CD4-positive, alpha-beta T cell (primary cell): ENCODE measurements at regions not wholly inside any gene's neighbourhood (a gene's known extent, or its start where the extent isn't known, plus 50 kb on each side); places are given as distances from the start of the nearest gene placed in this dataset.

ENCODE experiments used
- ATAC-seq: fragments of 200-7000 bp; cut with Tn5 transposase; one replicate; pipeline ENCODE4 v1.10.0; 2022; ENCODE audit warnings: mild to moderate bottlenecking; ENCODE audit not compliant: poor library complexity
- CTCF ChIA-PET: fragments of 350-600 bp; sonication (Branson Sonifier 250); formaldehyde crosslinking; loops from one replicate; lab custom pipeline; 2021; ENCODE audit warnings: antibody characterized with exemption, inconsistent platforms; lab: Charles Lee
- POLR2A ChIA-PET: fragments of 350-600 bp; sonication (Branson Sonifier 250); formaldehyde crosslinking; loops from one replicate; lab custom pipeline; 2021; ENCODE audit warnings: antibody characterized with exemption, inconsistent platforms; lab: Charles Lee
- DNase-seq, 14 experiments: peaks; one replicate each; pipeline ENCODE4 v3.0.0-alpha.2; 2013 to 2020; ENCODE audit warnings: mixed read lengths in 2 of 14
- H3K27ac ChIP-seq, 2 donors: one replicate each; pipeline versions ENCODE4 v1.5.1 to v1.7.0; 2013; ENCODE audit warnings: low read length in 2 of 2, low read depth in 1 of 2, mild to moderate bottlenecking in 1 of 2
- H3K27me3 ChIP-seq, 2 experiments: 1 replicate in 1 of 2; 2 replicates in 1 of 2; pipeline versions ENCODE4 v1.6.1 to v1.7.0; 2013; ENCODE audit warnings: low read length in 2 of 2, control low read depth in 1 of 2, mild to moderate bottlenecking in 1 of 2, moderate library complexity in 1 of 2; ENCODE audit not compliant: insufficient read depth in 2 of 2, control insufficient read depth in 1 of 2
- H3K36me3 ChIP-seq: one replicate; pipeline ENCODE4 v1.6.1; 2013; ENCODE audit warnings: low read length, control low read depth; ENCODE audit not compliant: insufficient read depth
- H3K4me1 ChIP-seq: one replicate; pipeline ENCODE4 v1.6.1; 2013; ENCODE audit warnings: low read length, control low read depth; ENCODE audit not compliant: insufficient read depth
- H3K4me3 ChIP-seq: one replicate; pipeline ENCODE4 v1.5.1; 2013; ENCODE audit warnings: mild to moderate bottlenecking, low read length, moderate library complexity
- H3K9me3 ChIP-seq, 2 experiments: 1 replicate in 1 of 2; 2 replicates in 1 of 2; pipeline versions ENCODE4 v1.6.1 to v1.7.0; 2013; ENCODE audit warnings: low read length in 2 of 2, mild to moderate bottlenecking in 2 of 2, control low read depth in 1 of 2, moderate library complexity in 1 of 2; ENCODE audit not compliant: control insufficient read depth in 1 of 2, insufficient read depth in 1 of 2
- H3K27ac Mint-ChIP-seq: one replicate; pipeline ENCODE4 v1.8.0; 2020; ENCODE audit warnings: mixed read lengths
- H3K27me3 Mint-ChIP-seq: one replicate; pipeline ENCODE4 v1.8.0; 2021; ENCODE audit warnings: mixed read lengths
- H3K36me3 Mint-ChIP-seq: one replicate; pipeline ENCODE4 v1.8.0; 2021; ENCODE audit warnings: low read depth, mixed read lengths
- H3K4me1 Mint-ChIP-seq: one replicate; pipeline ENCODE4 v1.8.0; 2021; ENCODE audit warnings: low read depth, mixed read lengths
- H3K4me3 Mint-ChIP-seq: one replicate; pipeline ENCODE4 v1.8.0; 2020; ENCODE audit warnings: mild to moderate bottlenecking, mixed read lengths
- H3K9me3 Mint-ChIP-seq: one replicate; pipeline ENCODE4 v1.8.0; 2020; ENCODE audit warnings: mixed read lengths
- CTCF ChIP-seq: fragments of 200-600 bp; IDR thresholded peaks from one replicate; pipeline ENCODE4 v1.8.0; 2022; ENCODE audit warnings: antibody characterized with exemption, mild to moderate bottlenecking
- intact Hi-C, 2 experiments: fragments of 100-400 bp; cut with DNase I in 1 of 2; cut with micrococcal nuclease in 1 of 2; formaldehyde crosslinking; loops; one replicate each; pipeline versions ENCODE4 v1.15.1 to v1.9.0; 2023 to 2025; cut with DNase I, micrococcal nuclease

GRCh38 chr21:15148437-15148836 lies 83.6 kb upstream of the NRIP1 start:
- Mint-ChIP-seq H3K4me1 (no peaks in the 10 kb centered on the region), H3K4me3 (no peak overlapping the region), H3K27me3 (no peaks in the 10 kb centered on the region), H3K36me3 (no peaks in the 10 kb centered on the region), H3K27ac (no peak overlapping the region), H3K9me3 (no peaks in the 10 kb centered on the region)
- H3K36me3 ChIP-seq, result no peaks in the 10 kb centered on the region
- H3K27ac ChIP-seq, result no peak overlapping the region
- TF ChIP-seq CTCF, result no peak
- CTCF ChIA-PET, result no interaction called here
- H3K9me3 ChIP-seq, result no peaks in the 10 kb centered on the region
- intact Hi-C loops, result no loop called here
- no peaks in the 10 kb centered on the region for H3K27me3 ChIP-seq
- POLR2A ChIA-PET, result no interaction called here
- DNase-seq (no peak), ATAC-seq (no peak)
- H3K4me3 ChIP-seq, result no peak overlapping the region
- H3K4me1 ChIP-seq, result no peaks in the 10 kb centered on the region

GRCh38 chr21:15149600-15150224 lies 84.9 kb upstream of the NRIP1 start:
- H3K36me3 Mint-ChIP-seq, result no peaks in the 10 kb centered on the region
- H3K4me3 Mint-ChIP-seq, result no peak overlapping the region
- H3K9me3 ChIP-seq, result no peaks in the 10 kb centered on the region
- no peaks in the 10 kb centered on the region for H3K27me3 Mint-ChIP-seq
- no peaks in the 10 kb centered on the region for H3K4me1 ChIP-seq
- no peak overlapping the region for H3K27ac ChIP-seq
- no peaks in the 10 kb centered on the region for H3K36me3 ChIP-seq
- H3K9me3 Mint-ChIP-seq, result no peaks in the 10 kb centered on the region
- intact Hi-C loops, result no loop called here
- H3K4me1 Mint-ChIP-seq, result no peaks in the 10 kb centered on the region
- H3K27ac Mint-ChIP-seq, result no peak overlapping the region
- CTCF ChIA-PET, result no interaction called here
- POLR2A ChIA-PET, result no interaction called here
- no peaks in the 10 kb centered on the region for H3K27me3 ChIP-seq
- no peak for TF ChIP-seq CTCF
- H3K4me3 ChIP-seq, result no peak overlapping the region
- ATAC-seq, result no peak
- no peak for DNase-seq

GRCh38 chr21:15151385-15152103 lies 86.7 kb upstream of the NRIP1 start:
- no peaks in the 10 kb centered on the region for H3K4me1 Mint-ChIP-seq
- no peaks in the 10 kb centered on the region for H3K27me3 ChIP-seq
- no peak overlapping the region for H3K27ac Mint-ChIP-seq
- ChIA-PET POLR2A (no interaction called here), CTCF (interaction anchor here (1.5 kb wide), 1 partner anchor 29 kb away, joined by 3 read pairs; no protein-coding TSS in a partner anchor)
- H3K9me3 Mint-ChIP-seq, result no peaks in the 10 kb centered on the region
- no peaks in the 10 kb centered on the region for H3K36me3 ChIP-seq
- no peaks in the 10 kb centered on the region for H3K36me3 Mint-ChIP-seq
- ATAC-seq, result no peak
- no peak overlapping the region for H3K4me3 Mint-ChIP-seq
- no peak overlapping the region for H3K27ac ChIP-seq
- H3K27me3 Mint-ChIP-seq, result no peaks in the 10 kb centered on the region
- DNase-seq, result no peak
- no peaks in the 10 kb centered on the region for H3K4me1 ChIP-seq
- H3K4me3 ChIP-seq, result no peak overlapping the region
- intact Hi-C loops, result no loop called here
- TF ChIP-seq CTCF, result no peak
- no peaks in the 10 kb centered on the region for H3K9me3 ChIP-seq
